UCSD-AML1 (cell line): ENCODE measurements at regions not wholly inside any gene's neighbourhood (a gene's known extent, or its start where the extent isn't known, plus 50 kb on each side); places are given as distances from the start of the nearest gene placed in this dataset.

Experiments used
- DNase-seq: peaks from one replicate; lab custom pipeline; 2025; ENCODE audit not compliant: unreplicated experiment; lab: John Stamatoyannopoulos, UW

GRCh38 chr3:116767726-116768125 is 58.1 kb downstream of the TUSC7 start:
- DNase-seq = no peak

DNA sequence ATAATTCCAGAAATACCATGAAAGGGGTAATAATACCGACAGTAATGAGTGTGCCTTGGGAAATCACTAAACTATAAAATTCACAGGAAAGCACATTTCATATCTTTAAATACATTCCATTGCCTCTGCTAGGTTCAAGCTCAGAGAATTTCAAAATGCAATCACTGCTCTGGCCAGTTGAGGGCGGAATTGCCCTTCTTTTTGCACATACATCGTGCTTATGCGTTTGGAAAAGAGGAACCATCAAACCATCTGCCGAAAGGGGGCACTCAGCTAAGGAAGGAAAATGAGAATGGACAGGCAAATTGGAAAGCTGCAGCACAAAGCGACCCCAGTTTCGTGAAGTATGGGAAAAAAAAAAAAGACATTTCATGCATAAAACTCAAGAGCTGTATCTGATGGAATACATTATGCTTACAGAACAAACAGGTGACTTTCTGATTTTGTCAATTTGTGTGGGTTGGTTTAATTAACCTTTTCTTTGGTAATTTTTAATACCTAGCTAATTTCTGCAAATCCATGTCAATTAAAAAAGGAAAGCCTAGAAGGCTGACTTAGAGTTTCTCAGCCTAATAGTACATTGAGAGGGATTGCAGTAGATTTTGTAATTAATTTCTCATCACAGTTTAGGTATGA is 61.4 kb downstream of the TUSC7 start:
- DNase-seq = peak; percentile 41

GRCh38 chr3:116776880-116777785 is 67.6 kb downstream of the TUSC7 start:
- no peak for DNase-seq

GRCh38 chr3:116785226-116785625 is 75.6 kb downstream of the TUSC7 start:
- DNase-seq = no peak

DNA sequence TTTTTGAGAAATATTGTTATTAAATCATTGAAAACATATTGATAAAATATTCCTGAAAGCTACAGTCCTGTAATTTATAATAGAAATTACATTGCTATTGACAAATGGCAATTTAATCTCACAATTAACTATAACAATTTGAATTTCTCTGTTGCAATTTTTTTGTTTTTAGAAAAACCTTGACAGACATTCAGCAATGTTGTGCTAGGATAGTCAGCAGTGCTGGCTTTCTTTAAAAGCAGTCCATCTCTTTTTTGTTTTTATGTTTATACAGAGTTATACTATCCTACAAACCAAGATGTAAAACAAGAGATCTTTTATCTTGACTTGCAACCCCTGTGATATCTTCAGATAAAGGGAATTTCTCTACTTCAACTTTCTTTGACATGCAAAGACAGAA is 93.1 kb downstream of the TUSC7 start:
- no peak for DNase-seq

GRCh38 chr3:116806351-116806750 is 96.8 kb downstream of the TUSC7 start:
- no peak for DNase-seq

DNA sequence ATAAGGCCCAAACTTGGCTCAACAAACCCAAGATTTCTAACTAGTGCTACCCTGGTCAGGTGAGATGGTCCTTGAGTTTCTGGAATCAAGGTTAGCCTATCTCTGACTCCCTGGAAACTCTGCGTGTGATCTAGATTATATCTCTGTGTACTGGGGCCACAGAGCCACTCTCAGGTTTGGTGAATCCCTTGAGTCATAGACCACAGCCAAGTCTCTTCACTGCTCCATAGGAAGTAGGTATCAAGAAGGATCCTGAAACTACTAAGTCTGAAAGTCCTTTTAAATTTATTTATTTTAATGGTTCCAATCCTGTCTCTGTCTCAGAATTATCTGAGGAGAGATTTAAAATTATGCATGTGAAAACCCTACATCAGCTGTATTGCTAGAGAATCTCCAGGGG is 99.1 kb downstream of the TUSC7 start:
- no peak for DNase-seq

- DNase-seq = no peak
Measured at GRCh38 chr3:116809208-116809607, 99.6 kb downstream of the TUSC7 start.

GRCh38 chr3:116811754-116812153 is 102.2 kb downstream of the TUSC7 start:
- DNase-seq = no peak

DNA sequence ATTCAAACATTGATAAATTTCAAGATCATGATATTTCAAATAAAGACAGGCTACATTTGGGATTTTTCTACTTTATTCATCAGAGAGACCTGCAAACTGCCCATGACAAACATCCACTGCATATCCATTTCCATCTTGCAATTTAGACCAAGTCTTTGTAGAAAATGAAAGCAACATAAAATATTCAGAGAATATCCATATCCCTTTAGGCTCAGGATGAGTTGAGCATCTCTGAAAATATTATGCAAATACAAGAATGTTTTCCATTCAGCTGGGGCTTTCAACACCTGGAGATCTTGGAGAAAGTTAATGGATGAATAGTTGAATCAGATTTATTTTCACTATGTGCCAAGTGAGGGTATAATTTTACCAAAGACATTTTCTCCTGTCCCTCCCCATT is 103.4 kb downstream of the TUSC7 start:
- no peak for DNase-seq

DNA sequence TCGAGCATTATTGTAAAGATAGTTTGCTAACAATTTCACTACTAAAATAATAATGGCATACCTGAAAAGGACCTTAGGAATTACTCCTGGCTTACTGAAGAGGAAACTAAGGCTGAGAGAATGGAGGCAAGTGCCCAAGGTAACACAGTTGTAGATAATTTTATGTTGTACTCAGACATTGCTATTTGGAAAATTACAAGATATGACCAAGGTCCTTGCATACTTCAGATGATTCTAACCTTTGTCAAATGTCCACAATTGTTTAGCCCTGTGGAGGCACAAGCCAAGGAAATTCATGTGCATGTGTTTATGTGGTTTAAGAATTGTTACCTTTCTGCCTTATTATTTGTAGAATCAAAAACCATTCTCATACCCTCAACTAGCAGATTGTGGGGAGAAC is 105.7 kb downstream of the TUSC7 start:
- no peak for DNase-seq

GRCh38 chr3:116815831-116816588 is 106.4 kb downstream of the TUSC7 start:
- no peak for DNase-seq

- no peak for DNase-seq
Measured at GRCh38 chr3:116821371-116821770, 111.8 kb downstream of the TUSC7 start.

- no peak for DNase-seq
Measured at GRCh38 chr3:116824208-116824607, 114.6 kb downstream of the TUSC7 start.

DNA sequence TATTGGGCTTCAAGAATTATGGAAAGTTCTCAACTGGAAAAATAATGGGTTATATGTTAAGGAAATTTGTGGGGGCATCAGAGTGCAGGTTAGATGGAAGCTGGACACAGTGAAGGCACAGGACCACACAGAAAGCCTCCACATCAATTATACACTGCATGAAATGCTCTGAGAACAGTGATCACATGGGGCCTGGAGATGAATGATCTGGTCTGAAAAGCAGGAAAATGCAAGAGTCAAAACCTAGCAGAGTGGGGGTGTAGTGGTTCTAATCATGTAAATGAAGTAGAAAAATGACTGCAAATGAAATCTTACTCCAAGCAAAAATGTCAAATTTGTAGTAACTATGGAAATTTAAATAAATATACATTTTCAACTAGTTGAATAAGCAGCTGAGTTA is 123.6 kb downstream of the TUSC7 start:
- DNase-seq = no peak

DNA sequence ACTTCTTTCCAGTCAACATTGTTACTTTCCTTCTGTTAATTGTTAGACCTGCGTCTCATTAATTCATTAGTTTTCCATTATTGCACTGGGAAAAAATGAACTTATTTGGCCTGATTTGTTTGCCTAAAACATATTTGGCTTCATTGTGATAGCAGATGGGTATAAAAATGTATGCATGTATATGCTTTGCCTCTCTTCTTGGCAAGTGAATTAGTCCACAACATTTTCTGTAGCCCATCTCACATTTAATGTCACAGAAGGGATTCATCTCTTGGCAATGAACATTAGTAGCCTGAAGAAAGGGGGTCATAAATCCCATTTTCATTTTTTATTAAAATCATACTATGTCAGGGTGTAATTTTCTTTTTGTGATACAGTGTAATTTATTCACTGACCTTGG is 125.2 kb downstream of the TUSC7 start:
- DNase-seq = no peak

DNA sequence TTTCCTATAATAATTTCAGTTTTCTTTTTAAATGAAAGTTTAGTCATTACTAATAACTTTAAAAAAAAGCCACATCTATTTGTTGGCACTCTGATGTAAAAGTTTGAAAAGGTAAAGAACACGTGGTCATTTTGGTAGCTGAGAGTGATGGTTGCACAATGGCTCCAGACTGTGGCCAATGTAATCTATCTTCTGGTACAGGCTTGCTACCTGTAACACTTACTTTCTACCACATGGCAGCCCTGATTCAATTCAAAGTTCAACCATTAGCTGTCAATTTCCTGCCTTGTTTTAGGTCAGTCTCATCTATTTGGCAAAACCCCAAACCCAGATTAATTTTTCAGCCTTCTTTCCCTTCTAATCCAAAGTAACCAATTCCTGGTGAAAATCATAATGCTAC is 126.1 kb downstream of the TUSC7 start:
- no peak for DNase-seq

- DNase-seq = no peak
Measured at GRCh38 chr3:116836286-116836685, 126.7 kb downstream of the TUSC7 start.

GRCh38 chr3:116837483-116837882 is 127.9 kb downstream of the TUSC7 start:
- DNase-seq = no peak

DNA sequence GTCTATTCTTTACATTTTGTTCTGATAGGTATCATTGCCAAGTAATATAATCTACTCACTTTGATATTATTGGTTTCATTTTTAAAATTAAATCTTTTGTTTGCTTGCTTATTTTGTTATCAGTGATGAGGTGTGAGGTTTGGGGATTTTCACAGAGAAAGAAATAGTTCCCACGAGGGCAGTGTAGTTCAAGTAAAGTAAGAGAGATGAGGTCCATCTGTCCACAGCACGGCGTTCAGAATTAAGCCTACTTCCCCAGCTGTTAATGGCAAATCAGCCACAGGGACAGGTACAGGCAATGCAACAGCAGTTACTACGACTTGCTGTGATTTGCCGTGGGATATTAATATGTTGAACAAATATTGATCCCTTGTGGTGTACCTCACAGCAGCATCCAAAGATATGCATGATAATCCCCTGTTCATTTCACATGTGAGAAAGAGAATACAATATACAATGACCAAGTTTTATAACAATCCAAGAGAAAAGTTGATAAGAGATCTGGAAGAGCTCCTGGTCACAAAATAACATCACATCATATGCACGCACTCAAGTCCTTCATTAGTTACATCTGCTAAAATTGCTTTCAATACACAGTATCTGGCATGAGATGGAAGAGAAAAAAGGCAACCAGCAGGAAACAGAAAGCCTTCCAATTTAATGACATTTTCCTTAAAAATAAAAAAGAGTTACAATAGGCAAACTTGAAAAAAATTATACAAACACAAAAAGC is 131.6 kb downstream of the TUSC7 start:
- DNase-seq = no peak
